ENCODE measurements at regions not wholly inside any gene's neighbourhood (a gene's known extent, or its start where the extent isn't known, plus 50 kb on each side); places are given as distances from the start of the nearest gene placed in this dataset.

GRCh38 chr18:29328932-29329331, 1152.0 kb upstream of the CDH2 start:
- TF ChIP-seq CTCF (IDR thresholded peaks at IDR 0.05) (no peak), POLR2A (IDR thresholded peaks at IDR 0.05) (no peak)

Measured in lower leg skin (tissue), 3 donors.